ENCODE measurements at regions not wholly inside any gene's neighbourhood (a gene's known extent, or its start where the extent isn't known, plus 50 kb on each side); places are given as distances from the start of the nearest gene placed in this dataset.

DNA sequence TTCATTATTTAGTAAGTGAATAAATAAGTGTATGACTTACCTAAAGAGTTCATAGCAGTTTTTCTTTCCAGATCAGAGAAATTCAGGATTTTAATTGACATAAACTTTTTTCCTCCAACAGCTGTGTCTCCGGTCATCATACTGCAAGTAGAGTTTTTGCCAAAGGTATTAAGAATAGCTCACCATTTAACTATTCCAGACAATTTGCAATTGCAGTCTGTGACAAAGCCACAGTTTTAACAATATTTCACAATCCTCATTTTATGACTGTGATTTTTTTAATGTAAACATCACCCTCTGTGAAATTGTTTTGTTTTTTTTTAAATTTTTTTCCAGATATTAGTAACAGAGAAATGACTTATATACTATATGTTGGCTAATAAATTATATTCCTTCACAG, 199.1 kb downstream of the TRIB2 start:
- no peaks in the 10 kb centered on the region for H3K4me1 ChIP-seq (ENCODE audit: low read length)
- no peaks in the 10 kb centered on the region for H3K9me3 ChIP-seq (replicated peaks; ENCODE audit: insufficient read depth, low read length)
- H3K4me3 ChIP-seq (ENCODE audit: low read length), result no peak overlapping the region
- H3K9me2 ChIP-seq (replicated peaks; ENCODE audit: insufficient read depth, low read length), result no peaks in the 10 kb centered on the region
- H3K79me2 ChIP-seq (ENCODE audit: low read length), result no peaks in the 10 kb centered on the region
- H3K27ac ChIP-seq (ENCODE audit: low read length), result no peak overlapping the region
- TF ChIP-seq EZH2 (optimal IDR thresholded peaks at IDR 0.05; ENCODE audit: low read depth, low read length) (no peak), EZH2phosphoT487 (IDR thresholded peaks at IDR 0.05; ENCODE audit: low read length) (no peak)
- TF ChIP-seq, protein P1, sequence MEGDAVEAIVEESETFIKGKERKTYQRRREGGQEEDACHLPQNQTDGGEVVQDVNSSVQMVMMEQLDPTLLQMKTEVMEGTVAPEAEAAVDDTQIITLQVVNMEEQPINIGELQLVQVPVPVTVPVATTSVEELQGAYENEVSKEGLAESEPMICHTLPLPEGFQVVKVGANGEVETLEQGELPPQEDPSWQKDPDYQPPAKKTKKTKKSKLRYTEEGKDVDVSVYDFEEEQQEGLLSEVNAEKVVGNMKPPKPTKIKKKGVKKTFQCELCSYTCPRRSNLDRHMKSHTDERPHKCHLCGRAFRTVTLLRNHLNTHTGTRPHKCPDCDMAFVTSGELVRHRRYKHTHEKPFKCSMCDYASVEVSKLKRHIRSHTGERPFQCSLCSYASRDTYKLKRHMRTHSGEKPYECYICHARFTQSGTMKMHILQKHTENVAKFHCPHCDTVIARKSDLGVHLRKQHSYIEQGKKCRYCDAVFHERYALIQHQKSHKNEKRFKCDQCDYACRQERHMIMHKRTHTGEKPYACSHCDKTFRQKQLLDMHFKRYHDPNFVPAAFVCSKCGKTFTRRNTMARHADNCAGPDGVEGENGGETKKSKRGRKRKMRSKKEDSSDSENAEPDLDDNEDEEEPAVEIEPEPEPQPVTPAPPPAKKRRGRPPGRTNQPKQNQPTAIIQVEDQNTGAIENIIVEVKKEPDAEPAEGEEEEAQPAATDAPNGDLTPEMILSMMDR (IDR thresholded peaks at IDR 0.05; ENCODE audit: low read length), result no peak
- no peak overlapping the region for H3K4me2 ChIP-seq (ENCODE audit: low read depth, low read length)
- H3K27me3 ChIP-seq (replicated peaks; ENCODE audit: insufficient read depth, low read length), result no peaks in the 10 kb centered on the region
- no peak overlapping the region for H3K9ac ChIP-seq (ENCODE audit: low read length)
- H2AFZ ChIP-seq (ENCODE audit: low read length), result no peak overlapping the region
- no peaks in the 10 kb centered on the region for H3F3A ChIP-seq (ENCODE audit: insufficient read depth, low read length)
- no peaks in the 10 kb centered on the region for H3K36me3 ChIP-seq (replicated peaks; ENCODE audit: insufficient read depth, low read length)
- no peaks in the 10 kb centered on the region for H4K20me1 ChIP-seq (ENCODE audit: insufficient read depth, low read length)
- no peak for DNase-seq

DNA sequence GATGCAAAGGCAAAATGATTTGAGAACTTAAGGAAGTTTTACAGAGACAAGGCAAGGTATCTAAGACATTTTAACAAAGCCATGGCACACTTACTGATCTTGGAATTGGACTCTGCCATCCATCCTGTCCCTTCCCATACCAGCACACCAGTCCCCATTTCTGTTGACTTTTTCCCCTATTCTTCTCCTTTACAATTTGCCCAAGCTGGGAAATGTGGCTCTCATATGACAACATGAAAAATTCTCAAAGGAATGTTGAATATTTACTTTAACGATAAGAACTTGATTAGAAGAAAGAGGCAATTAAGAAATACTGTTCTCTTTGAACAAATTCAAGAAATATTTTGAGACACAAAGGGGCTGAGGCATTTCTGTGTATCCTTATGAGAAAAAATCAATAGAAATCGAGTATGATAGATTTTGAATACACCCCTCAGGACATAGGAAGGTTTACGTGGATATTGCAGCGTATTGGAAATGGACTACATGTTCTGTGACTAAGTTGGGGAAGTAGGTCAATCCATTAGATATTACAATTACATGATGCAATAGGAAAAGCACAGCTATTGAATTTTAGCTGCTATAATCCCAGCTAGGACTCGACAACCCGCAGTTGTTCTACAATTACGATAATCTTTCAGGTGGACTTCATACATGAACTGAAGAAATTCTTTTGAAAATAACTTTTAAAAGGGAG, 201.6 kb downstream of the TRIB2 start:
- H3K9ac ChIP-seq (ENCODE audit: low read length), result no peak overlapping the region
- no peaks in the 10 kb centered on the region for H3K9me2 ChIP-seq (replicated peaks; ENCODE audit: insufficient read depth, low read length)
- DNase-seq, result no peak
- no peak overlapping the region for H3K27ac ChIP-seq (ENCODE audit: low read length)
- no peaks in the 10 kb centered on the region for H3K27me3 ChIP-seq (replicated peaks; ENCODE audit: insufficient read depth, low read length)
- H2AFZ ChIP-seq (ENCODE audit: low read length), result no peak overlapping the region
- H3K36me3 ChIP-seq (replicated peaks; ENCODE audit: insufficient read depth, low read length), result no peaks in the 10 kb centered on the region
- TF ChIP-seq EZH2 (optimal IDR thresholded peaks at IDR 0.05; ENCODE audit: low read depth, low read length) (no peak), EZH2phosphoT487 (IDR thresholded peaks at IDR 0.05; ENCODE audit: low read length) (no peak)
- TF ChIP-seq, protein P1 (IDR thresholded peaks at IDR 0.05; ENCODE audit: low read length), result no peak
- H3K4me3 ChIP-seq (ENCODE audit: low read length), result no peak overlapping the region
- no peaks in the 10 kb centered on the region for H4K20me1 ChIP-seq (ENCODE audit: insufficient read depth, low read length)
- H3K79me2 ChIP-seq (ENCODE audit: low read length), result no peaks in the 10 kb centered on the region
- no peaks in the 10 kb centered on the region for H3K9me3 ChIP-seq (replicated peaks; ENCODE audit: insufficient read depth, low read length)
- H3F3A ChIP-seq (ENCODE audit: insufficient read depth, low read length), result no peaks in the 10 kb centered on the region
- H3K4me1 ChIP-seq (ENCODE audit: low read length), result no peaks in the 10 kb centered on the region
- no peak overlapping the region for H3K4me2 ChIP-seq (ENCODE audit: low read depth, low read length)

DNA sequence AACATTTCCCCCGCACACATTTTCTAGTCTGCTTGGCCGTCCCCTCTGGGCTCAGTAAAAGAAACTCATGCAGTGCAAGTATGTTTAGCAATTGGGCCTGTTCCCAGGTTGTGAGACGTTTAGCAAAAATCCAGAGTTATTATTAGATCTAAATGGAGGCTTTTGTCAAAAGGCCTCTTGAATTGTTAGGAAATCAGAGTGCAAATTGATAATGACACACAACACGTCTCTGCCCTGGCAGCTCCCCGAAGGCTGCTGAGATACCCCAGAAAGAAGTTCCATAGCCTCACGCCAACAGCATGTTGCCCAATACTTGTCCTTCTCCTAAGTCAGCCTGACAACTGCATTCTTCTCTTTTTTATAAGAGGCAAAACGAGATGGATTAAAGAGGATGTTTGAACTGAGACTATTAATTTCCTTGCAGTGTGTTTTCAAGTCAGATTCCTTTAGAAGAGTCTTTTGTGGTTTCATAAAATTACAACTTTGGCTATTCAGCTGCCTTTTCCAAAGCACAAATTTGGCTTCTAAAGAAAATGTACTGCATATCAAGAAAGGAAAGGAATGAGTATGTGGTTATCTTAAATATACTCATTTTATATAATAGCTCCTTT, 202.2 kb downstream of the TRIB2 start:
- no peaks in the 10 kb centered on the region for H3K9me2 ChIP-seq (replicated peaks; ENCODE audit: insufficient read depth, low read length)
- no peaks in the 10 kb centered on the region for H4K20me1 ChIP-seq (ENCODE audit: insufficient read depth, low read length)
- H3K4me3 ChIP-seq (ENCODE audit: low read length), result no peak overlapping the region

More for the DNA sequence above, 202.2 kb downstream of the TRIB2 start:
- DNase-seq, result no peak
- H3K27ac ChIP-seq (ENCODE audit: low read length), result no peak overlapping the region
- no peaks in the 10 kb centered on the region for H3K79me2 ChIP-seq (ENCODE audit: low read length)
- no peaks in the 10 kb centered on the region for H3K36me3 ChIP-seq (replicated peaks; ENCODE audit: insufficient read depth, low read length)
- no peak overlapping the region for H3K9ac ChIP-seq (ENCODE audit: low read length)
- H3F3A ChIP-seq (ENCODE audit: insufficient read depth, low read length), result no peaks in the 10 kb centered on the region
- TF ChIP-seq EZH2 (optimal IDR thresholded peaks at IDR 0.05; ENCODE audit: low read depth, low read length) (no peak), EZH2phosphoT487 (IDR thresholded peaks at IDR 0.05; ENCODE audit: low read length) (no peak)
- TF ChIP-seq, protein P1 (IDR thresholded peaks at IDR 0.05; ENCODE audit: low read length), result no peak
- no peak overlapping the region for H3K4me2 ChIP-seq (ENCODE audit: low read depth, low read length)
- H2AFZ ChIP-seq (ENCODE audit: low read length), result no peak overlapping the region
- no peaks in the 10 kb centered on the region for H3K9me3 ChIP-seq (replicated peaks; ENCODE audit: insufficient read depth, low read length)
- no peaks in the 10 kb centered on the region for H3K27me3 ChIP-seq (replicated peaks; ENCODE audit: insufficient read depth, low read length)
- no peaks in the 10 kb centered on the region for H3K4me1 ChIP-seq (ENCODE audit: low read length)
